IMR-90 (cell line): ENCODE measurements at regions not wholly inside any gene's neighbourhood (a gene's known extent, or its start where the extent isn't known, plus 50 kb on each side); places are given as distances from the start of the nearest gene placed in this dataset.

Source experiments
- ATAC-seq: fragments of 200-7000 bp; cut with Tn5 transposase; 2 replicates; pipeline ENCODE4 v1.9.1; 2020; ENCODE audit warnings: low read depth, mild to moderate bottlenecking, moderate library complexity
- BruUV-seq: library from RNA; stranded (reverse); fragments of 400-500 nt; replicated peaks from 2 replicates; lab custom pipeline; 2021; lab: Mats Ljungman, UMichigan
- CTCF ChIA-PET: fragments of 300-600 bp; formaldehyde crosslinking; extraction: SDS; loops from one replicate; lab custom pipeline; 2021; ENCODE audit warnings: antibody characterized with exemption; lab: Yijun Ruan, JAX
- POLR2A ChIA-PET: fragments of 300-600 bp; sonication (Branson Sonifier 250); formaldehyde crosslinking; loops from one replicate; lab custom pipeline; 2022; ENCODE audit warnings: antibody characterized with exemption; ENCODE audit not compliant: unreplicated experiment; lab: Charles Lee
- DNase-seq: peaks from one replicate; pipeline ENCODE4 v3.0.0; 2013
- H2AFZ ChIP-seq: replicated peaks from 2 replicates; pipeline ENCODE3; 2013; ENCODE audit warnings: low read length, mild to moderate bottlenecking; ENCODE audit not compliant: poor library complexity
- H2AK5ac ChIP-seq: 2 replicates; pipeline ENCODE4 v1.6.1; 2013; ENCODE audit warnings: low read depth, low read length, inconsistent platforms
- H2AK9ac ChIP-seq: replicated peaks from 2 replicates; pipeline ENCODE3; 2013; ENCODE audit warnings: mild to moderate bottlenecking, low read depth, low read length, moderate library complexity; ENCODE audit not compliant: poor library complexity
- H2BK120ac ChIP-seq: 2 replicates; pipeline ENCODE4 v1.6.1; 2013; ENCODE audit warnings: low read depth, low read length, inconsistent platforms
- H2BK15ac ChIP-seq: 3 replicates; pipeline ENCODE4 v1.6.1; 2013; ENCODE audit warnings: low read depth, low read length, inconsistent platforms
- H2BK20ac ChIP-seq: 2 replicates; pipeline ENCODE4 v1.6.1; 2013; ENCODE audit warnings: low read depth, mild to moderate bottlenecking, inconsistent platforms, low read length, moderate library complexity
- H2BK5ac ChIP-seq: 2 replicates; pipeline ENCODE4 v1.6.1; 2013; ENCODE audit warnings: mild to moderate bottlenecking, low read depth, low read length, inconsistent platforms; ENCODE audit not compliant: poor library complexity, severe bottlenecking
- H3K14ac ChIP-seq: replicated peaks from 2 replicates; pipeline ENCODE4 v1.6.1; 2013; ENCODE audit warnings: low read depth, low read length, inconsistent platforms
- H3K18ac ChIP-seq: 2 replicates; pipeline ENCODE4 v1.6.1; 2013; ENCODE audit warnings: low read depth, low read length, control low read depth
- H3K23ac ChIP-seq: 2 replicates; pipeline ENCODE4 v1.6.1; 2013; ENCODE audit warnings: low read depth, low read length, inconsistent platforms
- H3K27ac ChIP-seq: 2 replicates; pipeline ENCODE4 v1.5.1; 2013; ENCODE audit warnings: mild to moderate bottlenecking, control low read depth, low read length; ENCODE audit not compliant: insufficient read depth
- H3K27me3 ChIP-seq: 2 replicates; pipeline ENCODE4 v1.6.1; 2013; ENCODE audit warnings: low read length; ENCODE audit not compliant: control insufficient read depth, insufficient read depth
- H3K36me3 ChIP-seq: 2 replicates; pipeline ENCODE4 v1.6.1; 2013; ENCODE audit warnings: low read length, mixed read lengths; ENCODE audit not compliant: control insufficient read depth, insufficient read depth
- H3K4ac ChIP-seq: 2 replicates; pipeline ENCODE4 v1.6.1; 2013; ENCODE audit warnings: low read depth, low read length, inconsistent platforms
- H3K4me1 ChIP-seq: 2 replicates; pipeline ENCODE4 v1.6.1; 2013; ENCODE audit warnings: low read length, mixed read lengths; ENCODE audit not compliant: control insufficient read depth, insufficient read depth
- H3K4me2 ChIP-seq: 2 replicates; pipeline ENCODE4 v1.6.1; 2013; ENCODE audit warnings: low read depth, mild to moderate bottlenecking, control low read depth, low read length, moderate library complexity
- H3K4me3 ChIP-seq: 2 replicates; pipeline ENCODE4 v1.5.1; 2013; ENCODE audit warnings: low read depth, mild to moderate bottlenecking, control low read depth, low read length, moderate library complexity; ENCODE audit not compliant: insufficient read depth
- H3K56ac ChIP-seq: 2 replicates; pipeline ENCODE4 v1.6.1; 2013; ENCODE audit warnings: low read length, inconsistent platforms; ENCODE audit not compliant: insufficient read depth; ENCODE audit errors: extremely low read depth
- H3K79me1 ChIP-seq, 2 experiments: 2 replicates each; pipeline ENCODE4 v1.6.1; 2013; ENCODE audit warnings: low read length in 2 of 2, inconsistent platforms in 1 of 2, low read depth in 1 of 2
- H3K9ac ChIP-seq: 2 replicates; pipeline ENCODE4 v1.6.1; 2013; ENCODE audit warnings: low read depth, low read length, control low read depth
- H3K9me1 ChIP-seq: 2 replicates; pipeline ENCODE4 v1.6.1; 2013; ENCODE audit warnings: low read length, inconsistent platforms; ENCODE audit not compliant: insufficient read depth
- H3K9me3 ChIP-seq: 2 replicates; pipeline ENCODE4 v1.6.1; 2013; ENCODE audit warnings: low read length; ENCODE audit not compliant: control insufficient read depth, insufficient read depth
- H4K20me1 ChIP-seq: 2 replicates; pipeline ENCODE4 v1.6.1; 2013; ENCODE audit warnings: low read length, inconsistent platforms; ENCODE audit not compliant: insufficient read depth
- H4K5ac ChIP-seq: 2 replicates; pipeline ENCODE4 v1.6.1; 2013; ENCODE audit warnings: mild to moderate bottlenecking, low read depth, low read length, control low read depth
- H4K8ac ChIP-seq, 2 experiments: 2 replicates each; pipeline ENCODE4 v1.6.1; 2013; ENCODE audit warnings: low read depth in 2 of 2, low read length in 2 of 2, control low read depth in 1 of 2, inconsistent platforms in 1 of 2
- H4K91ac ChIP-seq: 2 replicates; pipeline ENCODE4 v1.6.1; 2013; ENCODE audit warnings: low read depth, low read length, inconsistent platforms; ENCODE audit not compliant: insufficient read depth
- BHLHE40 ChIP-seq: fragments of 150-350 bp; IDR thresholded peaks from 2 replicates; pipeline ENCODE4 v1.6.1; 2016; ENCODE audit warnings: mild to moderate bottlenecking, low read depth, low read length
- CEBPB ChIP-seq: IDR thresholded peaks from 2 replicates; pipeline ENCODE4 v1.6.1; 2012; ENCODE audit warnings: low read depth, low read length, improper control_type of control experiment
- CHD1 ChIP-seq: IDR thresholded peaks from 2 replicates; pipeline ENCODE4 v1.6.1; 2012; ENCODE audit warnings: low read depth, low read length, improper control_type of control experiment
- CTCF ChIP-seq: conservative IDR thresholded peaks from 2 replicates; pipeline ENCODE4 v1.5.1; 2012; ENCODE audit warnings: mild to moderate bottlenecking, low read depth, low read length, improper control_type of control experiment
- ELK1 ChIP-seq: fragments of 150-350 bp; IDR thresholded peaks from 2 replicates; pipeline ENCODE4 v1.6.1; 2016; ENCODE audit warnings: low read depth, mild to moderate bottlenecking, low read length, moderate library complexity, borderline replicate concordance
- FOS ChIP-seq: fragments of 150-350 bp; IDR thresholded peaks from 2 replicates; pipeline ENCODE4 v1.6.1; 2016; ENCODE audit warnings: low read depth, low read length
- MAFK ChIP-seq: IDR thresholded peaks from 2 replicates; pipeline ENCODE4 v1.6.1; 2012; ENCODE audit warnings: low read depth, low read length, improper control_type of control experiment
- MAZ ChIP-seq: IDR thresholded peaks from 2 replicates; pipeline ENCODE4 v1.6.1; 2012; ENCODE audit warnings: low read depth, mild to moderate bottlenecking, low read length, improper control_type of control experiment, moderate library complexity, borderline replicate concordance
- MXI1 ChIP-seq: IDR thresholded peaks from 2 replicates; pipeline ENCODE4 v1.6.1; 2012; ENCODE audit warnings: low read depth, mild to moderate bottlenecking, low read length, moderate library complexity, borderline replicate concordance
- NFE2L2 ChIP-seq: fragments of 150-350 bp; IDR thresholded peaks from 2 replicates; pipeline ENCODE4 v1.6.1; 2016; ENCODE audit warnings: low read depth, mild to moderate bottlenecking, low read length
- POLR2A ChIP-seq: IDR thresholded peaks from 2 replicates; pipeline ENCODE4 v1.6.1; 2012; ENCODE audit warnings: mild to moderate bottlenecking, low read depth, low read length
- RCOR1 ChIP-seq: IDR thresholded peaks from 2 replicates; pipeline ENCODE4 v1.6.1; 2012; ENCODE audit warnings: mild to moderate bottlenecking, low read length, improper control_type of control experiment; ENCODE audit not compliant: insufficient replicate concordance
- RFX5 ChIP-seq: IDR thresholded peaks from 2 replicates; pipeline ENCODE4 v1.8.0; 2012; ENCODE audit warnings: low read depth, mild to moderate bottlenecking, low read length, moderate library complexity
- SMC3 ChIP-seq: fragments of 150-350 bp; IDR thresholded peaks from 2 replicates; pipeline ENCODE4 v1.6.1; 2016; ENCODE audit warnings: low read depth, mild to moderate bottlenecking, antibody characterized with exemption, low read length, moderate library complexity
- WGBS, 2 experiments: methylation state at CpG; one replicate each; pipeline versions ENCODE4 v1.1.5 to v1.1.7; 2013; ENCODE audit warnings: missing lambda C conversion rate in 2 of 2; ENCODE audit not compliant: insufficient read length in 1 of 2; ENCODE audit errors: extremely low coverage in 2 of 2; 5-methylcytosine and 5-hydroxymethylcytosine counted together
- dilution Hi-C: fragments of 300-500 bp; cut with HindIII; formaldehyde crosslinking; loops from one replicate; pipeline ENCODE4 v1.14.3; 2018; ENCODE audit warnings: low sequenced_read_pairs; ENCODE audit not compliant: unreplicated experiment
- in situ Hi-C: fragments of 300-500 bp; cut with MboI; formaldehyde crosslinking; loops from 3 replicates; pipeline ENCODE4 v1.14.3; 2019; ENCODE audit warnings: low sequenced_read_pairs, inconsistent platforms, mixed read lengths
- intact Hi-C: fragments of 100-400 bp; cut with micrococcal nuclease; formaldehyde crosslinking; loops from 2 replicates; pipeline ENCODE4 v1.10.0; 2022
- TF ChIP-seq, protein P1 (sequence below): fragments of 150-350 bp; IDR thresholded peaks from 2 replicates; pipeline ENCODE4 v1.6.1; 2017; ENCODE audit warnings: mild to moderate bottlenecking, antibody characterized with exemption, low read length, low read depth

DNA sequence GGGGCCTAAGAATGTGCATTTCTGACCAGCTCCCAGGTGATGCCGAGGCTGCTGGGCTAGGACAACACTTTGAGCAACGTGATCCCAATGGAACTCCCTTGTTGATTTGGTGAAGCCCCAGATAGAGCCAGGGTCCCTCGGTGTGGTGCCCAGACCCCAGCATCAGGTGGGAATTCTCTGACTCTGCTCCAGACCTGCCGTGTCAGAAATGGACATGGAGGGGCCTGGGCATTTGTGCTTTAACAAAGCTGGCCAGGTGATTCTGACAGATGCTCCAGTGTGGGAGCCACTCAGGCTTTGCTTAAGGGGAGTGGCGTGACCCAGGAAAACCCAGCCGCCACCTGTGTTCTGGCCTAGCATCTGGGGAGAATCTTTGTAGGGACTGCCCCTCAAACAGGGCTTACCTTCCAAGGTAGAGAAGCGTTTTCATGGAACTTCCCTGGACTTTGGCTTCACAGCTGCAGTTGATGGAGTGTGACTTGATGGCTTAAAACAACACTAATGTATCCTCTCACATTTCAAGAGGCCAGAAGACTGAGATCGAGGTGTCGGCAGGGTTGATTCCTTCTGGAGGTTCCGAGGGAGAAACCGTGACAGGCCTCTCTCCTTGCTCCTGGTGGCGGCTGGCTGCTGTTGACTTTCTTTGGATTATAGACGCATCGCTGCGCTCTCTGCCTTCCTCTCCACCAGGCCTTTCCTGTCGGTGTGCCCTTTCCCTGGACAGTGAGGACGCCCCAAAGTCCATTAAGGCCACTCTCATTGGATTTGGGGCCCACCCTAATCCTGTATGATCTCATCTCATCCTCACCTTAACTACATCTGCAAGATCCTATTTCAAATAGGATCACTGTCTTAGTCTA lies 57.0 kb upstream of the HDAC4 start:
- CTCF ChIA-PET: no interaction called here
- H3K4me1 ChIP-seq: no peaks in the 10 kb centered on the region
- H2BK20ac ChIP-seq: no peak overlapping the region
- H4K5ac ChIP-seq: no peak overlapping the region
- no peak overlapping the region for H2BK5ac ChIP-seq
- H3K9me1 ChIP-seq: no peaks in the 10 kb centered on the region
- POLR2A ChIA-PET: no interaction called here
- H4K91ac ChIP-seq: no peak overlapping the region
- H3K4me3 ChIP-seq: no peak overlapping the region
- no peak overlapping the region for H2BK15ac ChIP-seq
- no peak overlapping the region for H3K9ac ChIP-seq
- H3K4me2 ChIP-seq: no peak overlapping the region
- H4K20me1 ChIP-seq: no peaks in the 10 kb centered on the region
- H2AFZ ChIP-seq: no peak overlapping the region
- no peak overlapping the region for H3K14ac ChIP-seq
- no peak overlapping the region for H3K27ac ChIP-seq
- in situ Hi-C loops (no loop called here), intact Hi-C loops (no loop called here), dilution Hi-C loops (no loop called here)
- no peak overlapping the region for H2AK9ac ChIP-seq
- H3K36me3 ChIP-seq: no peaks in the 10 kb centered on the region
- H2AK5ac ChIP-seq: no peak overlapping the region
- no peaks in the 10 kb centered on the region; the same call in 1 of the 2 replicates for H3K27me3 ChIP-seq
- no TSS peak for BruUV-seq
- H2BK120ac ChIP-seq: no peak overlapping the region
- H3K9me3 ChIP-seq: peaks cover 5% of the 10 kb centered on the region; the same call in 1 of the 2 replicates
- no peak for ATAC-seq
- H3K4ac ChIP-seq: no peak overlapping the region
- WGBS, 2 experiments: 35% methylated on average over 7 of the region's 17 CpGs; no CpG with 5 or more reads in 1 of the 2 experiments
- no peak overlapping the region for H3K18ac ChIP-seq
- no peak overlapping the region for H4K8ac ChIP-seq
- no peaks in the 10 kb centered on the region for H3K79me1 ChIP-seq
- H3K23ac ChIP-seq: no peak overlapping the region
- no peak for DNase-seq
- H3K56ac ChIP-seq: no peak overlapping the region
- no peak for TF ChIP-seq FOS
- TF ChIP-seq MAFK: no peak
- no peak for TF ChIP-seq MAZ
- TF ChIP-seq POLR2A: no peak
- no peak for TF ChIP-seq CHD1
- no peak for TF ChIP-seq CTCF
- no peak for TF ChIP-seq CEBPB
- TF ChIP-seq ELK1: no peak
- TF ChIP-seq MXI1: no peak
- no peak for TF ChIP-seq RCOR1
- no peak for TF ChIP-seq SMC3
- TF ChIP-seq, protein P1, sequence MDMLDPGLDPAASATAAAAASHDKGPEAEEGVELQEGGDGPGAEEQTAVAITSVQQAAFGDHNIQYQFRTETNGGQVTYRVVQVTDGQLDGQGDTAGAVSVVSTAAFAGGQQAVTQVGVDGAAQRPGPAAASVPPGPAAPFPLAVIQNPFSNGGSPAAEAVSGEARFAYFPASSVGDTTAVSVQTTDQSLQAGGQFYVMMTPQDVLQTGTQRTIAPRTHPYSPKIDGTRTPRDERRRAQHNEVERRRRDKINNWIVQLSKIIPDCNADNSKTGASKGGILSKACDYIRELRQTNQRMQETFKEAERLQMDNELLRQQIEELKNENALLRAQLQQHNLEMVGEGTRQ: no peak
- no peak for TF ChIP-seq RFX5
- TF ChIP-seq NFE2L2: no peak
- TF ChIP-seq BHLHE40: no peak
